GM12878 (cell line): ENCODE measurements at regions not wholly inside any gene's neighbourhood (a gene's known extent, or its start where the extent isn't known, plus 50 kb on each side); places are given as distances from the start of the nearest gene placed in this dataset.
"Not testable (repeated sequence)": the region's sequence is repeated elsewhere in the genome, so short reads cannot be mapped to it uniquely, and the experiment has no call there.

Experiments
- ATAC-seq: fragments of 200-7000 bp; cut with Tn5 transposase; 3 replicates; pipeline ENCODE4 v1.9.1; 2020; ENCODE audit warnings: mild to moderate bottlenecking, moderate library complexity
- BruUV-seq: library from RNA; stranded (reverse); fragments of 400-500 nt; replicated peaks from 2 replicates; lab custom pipeline; 2021; lab: Mats Ljungman, UMichigan
- CTCF ChIA-PET: fragments of 300-600 bp; sonication (Branson Sonifier 250); formaldehyde crosslinking; extraction: SDS; loops from one replicate; lab custom pipeline; 2021; ENCODE audit warnings: inconsistent platforms; lab: Yijun Ruan, JAX
- POLR2A ChIA-PET: fragments of 350-600 bp; formaldehyde crosslinking; extraction: SDS; loops from one replicate; lab custom pipeline; 2021; ENCODE audit warnings: inconsistent platforms; lab: Charles Lee
- RAD21 ChIA-PET: fragments of 300-600 bp; sonication (Branson Sonifier 250); formaldehyde crosslinking; loops from one replicate; lab custom pipeline; 2023; ENCODE audit warnings: antibody characterized with exemption; ENCODE audit not compliant: unreplicated experiment; lab: Charles Lee
- SMC1A ChIA-PET: fragments of 300-600 bp; sonication (Branson Sonifier 250); formaldehyde crosslinking; loops from one replicate; lab custom pipeline; 2023; ENCODE audit not compliant: unreplicated experiment, uncharacterized antibody; lab: Charles Lee
- DNase-seq: peaks from one replicate; pipeline ENCODE4 v3.0.0-alpha.2; 2011; ENCODE audit warnings: low read depth, low spot score
- FAIRE-seq: peaks from 3 replicates; lab custom pipeline; 2011; peaks lifted over from hg19 to GRCh38; lab: Jason Lieb, UNC
- H2AFZ ChIP-seq: 2 replicates; pipeline ENCODE4 v1.6.0; 2011; ENCODE audit warnings: low read depth, low read length, control low read depth; ENCODE audit not compliant: control insufficient read depth
- H3K27ac ChIP-seq: 2 replicates; pipeline ENCODE4 v1.5.1; 2011; ENCODE audit warnings: control low read depth; ENCODE audit not compliant: control insufficient read depth, insufficient read depth
- H3K27me3 ChIP-seq, 2 experiments: replicated peaks in 1 of 2; 2 replicates each; pipeline versions ENCODE4 v1.6.0 to v1.6.1; 2011; ENCODE audit warnings: low read length in 1 of 2; ENCODE audit not compliant: control insufficient read depth in 2 of 2, insufficient read depth in 2 of 2
- H3K36me3 ChIP-seq, 2 experiments: 2 replicates each; pipeline ENCODE4 v1.5.1; 2011; ENCODE audit warnings: low read length in 1 of 2; ENCODE audit not compliant: control insufficient read depth in 2 of 2, insufficient read depth in 2 of 2
- H3K4me1 ChIP-seq: 2 replicates; pipeline ENCODE4 v1.6.1; 2011; ENCODE audit warnings: mild to moderate bottlenecking, low read length, moderate library complexity, mixed read lengths; ENCODE audit not compliant: control insufficient read depth, insufficient read depth
- H3K4me2 ChIP-seq: 2 replicates; pipeline ENCODE4 v1.6.0; 2011; ENCODE audit warnings: control low read depth; ENCODE audit not compliant: control insufficient read depth, insufficient read depth
- H3K4me3 ChIP-seq: fragments of 200-600 bp; sonication (generic); 2 replicates; pipeline ENCODE4 v1.5.1; 2016
- H3K79me2 ChIP-seq: 2 replicates; pipeline ENCODE4 v1.6.0; 2011; ENCODE audit warnings: low read length; ENCODE audit not compliant: control insufficient read depth, insufficient read depth
- H3K9ac ChIP-seq: 2 replicates; pipeline ENCODE4 v1.8.0; 2011; ENCODE audit warnings: low read length, control low read depth, mixed read lengths; ENCODE audit not compliant: control insufficient read depth, insufficient read depth
- H3K9me3 ChIP-seq: replicated peaks from 3 replicates; pipeline ENCODE4 v1.5.1; 2011; ENCODE audit warnings: mild to moderate bottlenecking, low read length; ENCODE audit not compliant: control insufficient read depth, insufficient read depth
- H4K20me1 ChIP-seq: 2 replicates; pipeline ENCODE4 v1.6.0; 2011; ENCODE audit not compliant: control insufficient read depth, insufficient read depth
- BCL11A ChIP-seq: IDR thresholded peaks from 2 replicates; pipeline ENCODE4 v1.6.1; 2011; ENCODE audit warnings: low read depth, low read length
- BCLAF1 ChIP-seq: fragments of 450-650 bp; IDR thresholded peaks from 2 replicates; pipeline ENCODE4 v1.6.1; 2017; ENCODE audit warnings: antibody characterized with exemption, mild to moderate bottlenecking, moderate library complexity
- IKZF2 ChIP-seq, 2 experiments: fragments of 450-650 bp; IDR thresholded peaks; 2 replicates each; pipeline ENCODE4 v1.6.1; 2017; ENCODE audit warnings: mild to moderate bottlenecking in 2 of 2, moderate library complexity in 2 of 2
- RAD21 ChIP-seq: IDR thresholded peaks from 2 replicates; pipeline ENCODE4 v1.6.1; 2011; ENCODE audit warnings: mild to moderate bottlenecking, low read depth, low read length, moderate library complexity; ENCODE audit not compliant: insufficient read depth
- RB1 ChIP-seq: fragments of 450-650 bp; formaldehyde crosslinking; IDR thresholded peaks from 2 replicates; pipeline ENCODE4 v1.6.1; 2017; ENCODE audit warnings: mild to moderate bottlenecking, borderline replicate concordance
- RFX5 ChIP-seq: IDR thresholded peaks from 2 replicates; pipeline ENCODE4 v1.6.1; 2011; ENCODE audit warnings: low read depth, low read length, improper control_type of control experiment
- SUPT20H ChIP-seq: IDR thresholded peaks from 2 replicates; pipeline ENCODE4 v1.6.1; 2011; ENCODE audit warnings: low read depth, mild to moderate bottlenecking, low read length, moderate library complexity, borderline replicate concordance; ENCODE audit not compliant: control insufficient read depth
- WRNIP1 ChIP-seq: IDR thresholded peaks from 2 replicates; pipeline ENCODE4 v1.6.1; 2011; ENCODE audit warnings: low read depth, low read length, improper control_type of control experiment, borderline replicate concordance
- ZNF24 ChIP-seq: fragments of 450-650 bp; IDR thresholded peaks from 2 replicates; pipeline ENCODE4 v1.6.1; 2017; ENCODE audit warnings: antibody characterized with exemption, mild to moderate bottlenecking
- WGBS: methylation state at CpG from one replicate; pipeline ENCODE4 v1.1.6; 2016; ENCODE audit warnings: low lambda C conversion rate; ENCODE audit not compliant: insufficient replicate concordance, insufficient coverage; ENCODE audit errors: missing lambda C conversion rate; 5-methylcytosine and 5-hydroxymethylcytosine counted together
- in situ Hi-C: fragments of 300-500 bp; cut with MboI; formaldehyde crosslinking; loops from 9 replicates; pipeline ENCODE4 v1.14.3; 2018; ENCODE audit warnings: mixed read lengths
- intact Hi-C: fragments of 100-400 bp; cut with micrococcal nuclease; formaldehyde crosslinking; loops from one replicate; pipeline ENCODE4 v1.14.2; 2022; ENCODE audit not compliant: unreplicated experiment
- TF ChIP-seq, protein P1 (sequence below), 3 experiments: IDR thresholded peaks in 2 of 3; conservative IDR thresholded peaks in 1 of 3; 2 replicates each; pipeline ENCODE4 v1.5.1; 2011; ENCODE audit warnings: low read depth in 3 of 3, low read length in 3 of 3, mild to moderate bottlenecking in 3 of 3, control low read depth in 2 of 3, moderate library complexity in 2 of 3, inconsistent platforms in 1 of 3, mixed read lengths in 1 of 3; ENCODE audit not compliant: control insufficient read depth in 2 of 3, insufficient read depth in 1 of 3; ENCODE audit errors: extremely low read depth in 1 of 3

GRCh38 chr7:4607311-4607729 is 74.8 kb upstream of the FOXK1 start:
- no peak overlapping the region for H2AFZ ChIP-seq
- FAIRE-seq (no peak), DNase-seq (no peak), ATAC-seq (no peak)
- BruUV-seq = no TSS peak
- H4K20me1 ChIP-seq = no peaks in the 10 kb centered on the region
- no peaks in the 10 kb centered on the region for H3K27me3 ChIP-seq
- intact Hi-C loops = no loop called here
- no peaks in the 10 kb centered on the region for H3K9me3 ChIP-seq
- ChIA-PET POLR2A (no interaction called here), RAD21 (no interaction called here), CTCF (interaction anchor here (1.4 to 1.5 kb wide), 2 partner anchors 146 to 147 kb away, joined by 3 to 4 read pairs; no protein-coding TSS in a partner anchor), SMC1A (no interaction called here)
- TF ChIP-seq, protein P1, sequence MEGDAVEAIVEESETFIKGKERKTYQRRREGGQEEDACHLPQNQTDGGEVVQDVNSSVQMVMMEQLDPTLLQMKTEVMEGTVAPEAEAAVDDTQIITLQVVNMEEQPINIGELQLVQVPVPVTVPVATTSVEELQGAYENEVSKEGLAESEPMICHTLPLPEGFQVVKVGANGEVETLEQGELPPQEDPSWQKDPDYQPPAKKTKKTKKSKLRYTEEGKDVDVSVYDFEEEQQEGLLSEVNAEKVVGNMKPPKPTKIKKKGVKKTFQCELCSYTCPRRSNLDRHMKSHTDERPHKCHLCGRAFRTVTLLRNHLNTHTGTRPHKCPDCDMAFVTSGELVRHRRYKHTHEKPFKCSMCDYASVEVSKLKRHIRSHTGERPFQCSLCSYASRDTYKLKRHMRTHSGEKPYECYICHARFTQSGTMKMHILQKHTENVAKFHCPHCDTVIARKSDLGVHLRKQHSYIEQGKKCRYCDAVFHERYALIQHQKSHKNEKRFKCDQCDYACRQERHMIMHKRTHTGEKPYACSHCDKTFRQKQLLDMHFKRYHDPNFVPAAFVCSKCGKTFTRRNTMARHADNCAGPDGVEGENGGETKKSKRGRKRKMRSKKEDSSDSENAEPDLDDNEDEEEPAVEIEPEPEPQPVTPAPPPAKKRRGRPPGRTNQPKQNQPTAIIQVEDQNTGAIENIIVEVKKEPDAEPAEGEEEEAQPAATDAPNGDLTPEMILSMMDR (IDR thresholded peaks at IDR 0.05 in 2 of 3, conservative IDR thresholded peaks at IDR 0.05 in 1 of 3; ENCODE audit: control insufficient read depth in 2 of 3, extremely low read depth in 1 of 3, insufficient read depth in 1 of 3, low read depth in 3 of 3, low read length in 3 of 3) = no peak
- no peak for TF ChIP-seq RAD21
- TF ChIP-seq RB1 = no peak
- no peak for TF ChIP-seq IKZF2 (IDR thresholded peaks at IDR 0.05)
- no peak for TF ChIP-seq BCLAF1
- TF ChIP-seq WRNIP1 = no peak
- TF ChIP-seq BCL11A = no peak
- TF ChIP-seq RFX5 = no peak
- no peak for TF ChIP-seq ZNF24
- TF ChIP-seq SUPT20H = no peak
- in situ Hi-C loops = loop anchor here (25.0 kb wide), 1 partner anchor 480 kb away; no protein-coding TSS in a partner anchor
- H3K27ac ChIP-seq = no peak overlapping the region
- H3K9ac ChIP-seq = no peak overlapping the region
- no peaks in the 10 kb centered on the region for H3K4me1 ChIP-seq
- no peak overlapping the region for H3K4me2 ChIP-seq
- 59% methylated on average over 14 of the region's 14 CpGs for WGBS
- no peaks in the 10 kb centered on the region for H3K36me3 ChIP-seq
- no peaks in the 10 kb centered on the region for H3K79me2 ChIP-seq
- H3K4me3 ChIP-seq = no peak overlapping the region

- H3K27me3 ChIP-seq, H3K4me2 ChIP-seq, FAIRE-seq, H3K9me3 ChIP-seq, BruUV-seq, POLR2A ChIA-PET, H2AFZ ChIP-seq, H3K4me3 ChIP-seq, H3K36me3 ChIP-seq, H3K4me1 ChIP-seq, CTCF ChIA-PET, RAD21 ChIA-PET, H3K27ac ChIP-seq, ATAC-seq, DNase-seq, H3K79me2 ChIP-seq, H3K9ac ChIP-seq, intact Hi-C loops, H4K20me1 ChIP-seq: not testable (repeated sequence)
- SMC1A ChIA-PET = interaction anchor here (0.6 kb wide), 1 partner anchor 103 kb away, joined by 3 read pairs; no protein-coding TSS in a partner anchor
- WGBS = 83% methylated on average over 7 of the region's 7 CpGs
- in situ Hi-C loops = loop anchor here (25.0 kb wide), 1 partner anchor 478 kb away; no protein-coding TSS in a partner anchor
These were observed 72.5 kb upstream of the FOXK1 start for GRCh38 chr7:4609576-4609975.
